OCI-LY3 (cell line): ENCODE measurements at regions not wholly inside any gene's neighbourhood (a gene's known extent, or its start where the extent isn't known, plus 50 kb on each side); places are given as distances from the start of the nearest gene placed in this dataset.

Source experiments
- EZH2phosphoT487 ChIP-seq: fragments of 200-600 bp; shearing (Covaris generic); IDR thresholded peaks from 2 replicates; pipeline ENCODE4 v1.6.1; 2018; ENCODE audit warnings: antibody characterized with exemption, mixed run types, low read depth
- TF ChIP-seq, protein P1 (sequence below): fragments of 200-600, 300-600 bp; sonication (generic); IDR thresholded peaks from 2 replicates; pipeline ENCODE4 v1.5.1; 2014; ENCODE audit warnings: antibody characterized with exemption, low read length, low read depth

DNA sequence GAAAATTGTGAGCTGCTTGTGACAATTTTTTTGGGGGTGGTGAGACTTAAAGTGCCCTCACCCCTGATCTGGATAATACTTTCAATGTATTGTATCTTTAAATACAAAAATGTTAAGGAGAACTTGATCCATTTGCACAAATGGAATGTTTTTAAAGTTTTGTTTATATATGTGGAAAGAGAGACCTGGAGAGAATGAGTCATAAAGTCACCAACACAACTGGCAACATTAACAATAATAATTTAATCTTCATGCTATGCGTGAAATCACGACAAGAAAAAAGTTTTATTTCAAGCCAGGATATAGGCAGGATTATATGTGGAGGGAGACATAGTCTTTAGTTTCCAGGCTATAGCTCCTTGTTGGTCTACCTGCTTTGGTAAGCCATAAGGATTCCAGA, 537.5 kb downstream of the GPAM start:
- TF ChIP-seq, protein P1, sequence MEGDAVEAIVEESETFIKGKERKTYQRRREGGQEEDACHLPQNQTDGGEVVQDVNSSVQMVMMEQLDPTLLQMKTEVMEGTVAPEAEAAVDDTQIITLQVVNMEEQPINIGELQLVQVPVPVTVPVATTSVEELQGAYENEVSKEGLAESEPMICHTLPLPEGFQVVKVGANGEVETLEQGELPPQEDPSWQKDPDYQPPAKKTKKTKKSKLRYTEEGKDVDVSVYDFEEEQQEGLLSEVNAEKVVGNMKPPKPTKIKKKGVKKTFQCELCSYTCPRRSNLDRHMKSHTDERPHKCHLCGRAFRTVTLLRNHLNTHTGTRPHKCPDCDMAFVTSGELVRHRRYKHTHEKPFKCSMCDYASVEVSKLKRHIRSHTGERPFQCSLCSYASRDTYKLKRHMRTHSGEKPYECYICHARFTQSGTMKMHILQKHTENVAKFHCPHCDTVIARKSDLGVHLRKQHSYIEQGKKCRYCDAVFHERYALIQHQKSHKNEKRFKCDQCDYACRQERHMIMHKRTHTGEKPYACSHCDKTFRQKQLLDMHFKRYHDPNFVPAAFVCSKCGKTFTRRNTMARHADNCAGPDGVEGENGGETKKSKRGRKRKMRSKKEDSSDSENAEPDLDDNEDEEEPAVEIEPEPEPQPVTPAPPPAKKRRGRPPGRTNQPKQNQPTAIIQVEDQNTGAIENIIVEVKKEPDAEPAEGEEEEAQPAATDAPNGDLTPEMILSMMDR = no peak
- TF ChIP-seq EZH2phosphoT487 = no peak
